Daoy (cell line): ENCODE measurements at regions not wholly inside any gene's neighbourhood (a gene's known extent, or its start where the extent isn't known, plus 50 kb on each side); places are given as distances from the start of the nearest gene placed in this dataset.
A peak's percentile ranks its signal among the peaks of the same experiment; 100 is the strongest.
"Not testable (repeated sequence)": the region's sequence is repeated elsewhere in the genome, so short reads cannot be mapped to it uniquely, and the experiment has no call there.

ENCODE experiments used
- DNase-seq: peaks from one replicate; pipeline ENCODE4 v3.0.0-alpha.2; 2015; ENCODE audit warnings: low read depth

- no peak for DNase-seq
These were observed 855.1 kb upstream of the CTNND2 start for GRCh38 chr5:12759377-12759776.

DNA sequence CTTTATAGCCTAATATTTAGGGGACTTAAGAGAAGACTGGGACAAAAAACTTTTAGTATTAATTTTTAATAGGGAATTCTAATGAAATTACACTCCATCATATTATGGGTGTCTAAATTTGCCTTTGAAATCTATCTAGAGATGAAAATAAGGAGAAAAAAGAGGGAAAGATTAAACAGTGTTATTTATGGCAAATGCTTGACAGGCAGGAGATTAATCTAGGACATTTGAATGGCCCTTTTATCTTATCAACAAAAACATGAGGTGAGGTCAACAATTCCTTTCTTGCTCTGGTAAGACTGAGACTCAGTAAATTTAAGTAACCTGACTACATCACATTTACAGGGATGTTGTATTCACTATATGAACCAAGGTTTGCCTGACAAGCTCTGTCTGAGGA is 852.8 kb upstream of the CTNND2 start:
- no peak for DNase-seq

GRCh38 chr5:12745537-12745936 is 841.3 kb upstream of the CTNND2 start:
- no peak for DNase-seq

DNA sequence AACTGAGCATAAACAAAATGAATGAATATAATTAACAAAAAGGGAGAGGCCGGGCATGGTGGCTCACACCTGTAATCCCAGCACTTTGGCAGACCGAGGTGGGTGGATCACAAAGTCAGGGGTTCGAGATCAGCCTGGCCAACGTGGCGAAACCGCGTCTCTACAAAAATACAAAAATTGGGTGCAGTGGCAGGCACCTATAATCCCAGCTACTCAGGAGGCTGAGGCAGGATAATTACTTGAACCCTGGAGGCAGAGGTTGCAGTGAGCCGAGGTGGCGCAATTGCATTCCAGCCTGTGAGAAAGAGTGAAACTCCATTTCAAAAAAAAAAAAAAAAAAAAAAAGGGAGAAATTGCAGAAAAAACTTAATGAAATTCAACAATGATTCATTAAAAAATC is 839.3 kb upstream of the CTNND2 start:
- DNase-seq = no peak

- DNase-seq = no peak
These were observed 826.1 kb upstream of the CTNND2 start for GRCh38 chr5:12730354-12730753.

DNA sequence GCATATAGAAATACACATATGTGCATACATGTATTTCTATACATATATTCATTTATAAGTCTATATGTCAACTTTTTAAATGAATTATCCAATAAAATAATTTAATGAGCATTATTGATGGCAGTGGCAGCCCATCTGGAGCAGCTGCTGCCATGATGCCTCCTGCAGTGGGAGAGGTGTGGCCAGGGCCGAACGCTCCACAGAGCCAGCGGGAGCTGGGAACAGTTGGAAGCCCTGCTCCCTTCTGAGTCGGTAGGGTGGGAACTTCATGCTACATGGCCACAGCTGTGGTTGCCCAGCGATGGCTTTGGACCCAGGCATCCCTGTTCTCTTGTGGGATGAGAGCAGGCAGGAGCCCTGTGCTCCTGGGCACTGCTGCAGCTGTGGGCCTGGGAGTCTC is 812.4 kb upstream of the CTNND2 start:
- no peak for DNase-seq

DNA sequence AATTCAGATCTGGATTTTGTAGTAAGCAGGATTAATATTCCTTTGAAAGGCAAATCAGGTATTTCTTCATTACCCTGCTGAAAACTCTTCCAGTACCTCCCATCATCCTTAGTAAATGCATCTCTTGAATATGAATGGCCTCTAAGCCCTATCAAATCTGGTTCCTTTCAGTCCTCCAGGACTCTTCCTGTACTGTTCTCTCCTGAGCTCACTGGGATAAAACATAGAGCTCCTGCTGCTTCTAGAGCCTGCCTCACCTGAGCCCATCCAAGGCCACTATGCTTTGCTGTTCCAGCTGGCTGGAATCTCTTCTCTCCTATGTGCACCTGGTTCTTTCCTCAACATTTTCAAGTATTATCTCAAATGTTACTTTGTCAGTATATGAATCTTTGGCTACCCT is 803.3 kb upstream of the CTNND2 start:
- no peak for DNase-seq

DNA sequence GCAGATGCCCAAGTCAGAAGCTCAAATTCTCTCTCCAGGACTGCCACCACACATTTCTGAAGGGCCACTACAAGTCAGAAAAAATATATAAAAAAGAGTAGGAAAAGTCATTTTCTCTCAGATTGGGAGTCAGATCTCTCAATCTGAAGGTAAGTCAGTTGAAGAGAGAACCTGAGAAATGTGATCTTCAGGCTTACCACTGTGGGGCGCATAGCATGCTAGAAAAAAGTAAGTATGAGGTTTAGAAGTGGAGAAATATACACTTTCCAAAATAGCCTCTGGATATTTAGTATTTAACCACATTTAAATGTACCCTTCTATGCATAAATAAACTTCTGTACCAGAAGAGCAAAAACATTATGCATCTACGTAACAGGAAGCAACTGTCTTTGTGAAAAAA is 800.7 kb upstream of the CTNND2 start:
- no peak for DNase-seq

- DNase-seq = no peak
These were observed 799.0 kb upstream of the CTNND2 start for GRCh38 chr5:12703254-12703653.

DNA sequence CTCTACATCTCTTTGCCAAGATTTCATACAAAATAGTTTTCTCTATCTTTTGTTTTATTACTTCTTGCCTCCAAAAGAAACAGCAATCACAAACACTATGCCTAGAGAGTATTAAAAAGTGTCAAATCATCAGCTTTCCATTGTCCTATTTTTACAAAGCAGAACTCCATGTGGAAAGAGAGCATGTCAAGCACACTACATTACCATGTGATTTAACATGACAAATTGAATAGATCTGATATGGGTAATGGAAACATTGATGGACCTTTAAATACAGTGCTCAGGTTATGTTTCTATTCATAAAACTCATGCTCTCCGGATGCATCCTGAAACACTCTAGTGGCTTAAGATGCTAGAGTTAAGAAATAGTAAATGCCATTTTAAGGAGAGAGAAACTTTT is 791.4 kb upstream of the CTNND2 start:
- DNase-seq = no peak

DNA sequence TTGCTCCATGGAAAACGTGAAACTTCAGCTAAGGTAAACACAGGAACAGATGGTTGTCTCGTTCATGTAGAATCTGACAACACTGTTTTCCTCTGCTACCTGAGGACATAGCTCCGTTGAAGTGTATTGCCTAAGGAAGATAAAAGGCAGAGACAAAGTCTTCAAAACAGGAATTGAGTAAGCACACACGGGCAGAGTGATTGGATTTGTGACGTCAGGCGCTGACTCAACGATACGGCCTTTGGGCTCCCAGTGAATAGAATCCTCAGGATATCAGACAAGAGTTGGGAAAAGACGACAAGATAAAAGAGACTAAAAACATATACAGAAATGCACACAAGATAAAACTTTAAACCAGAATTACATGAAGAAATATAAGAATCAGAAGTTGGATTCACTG is 787.1 kb upstream of the CTNND2 start:
- peak; percentile 19 for DNase-seq

GRCh38 chr5:12690361-12690760 is 786.1 kb upstream of the CTNND2 start:
- DNase-seq = no peak

DNA sequence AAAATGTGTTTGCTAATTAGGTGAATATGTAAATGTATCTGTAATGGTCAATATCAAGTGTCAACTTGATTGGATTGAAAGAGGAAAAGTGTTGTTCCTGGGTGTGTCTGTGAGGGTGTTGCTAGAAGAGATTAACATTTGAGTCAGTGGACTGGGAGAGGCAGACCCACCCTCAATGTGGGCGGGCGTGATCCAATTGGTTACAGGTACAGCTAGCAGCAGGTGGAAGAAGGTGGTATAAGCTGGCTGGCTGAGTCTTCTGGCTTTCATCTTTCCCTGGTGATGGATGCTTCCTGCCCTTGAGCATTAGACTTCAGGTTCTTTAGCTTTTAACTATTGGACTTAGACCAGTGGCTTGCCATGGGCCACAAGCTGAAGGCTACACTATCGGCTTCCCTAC is 779.0 kb upstream of the CTNND2 start:
- no peak for DNase-seq

GRCh38 chr5:12679731-12680130 is 775.5 kb upstream of the CTNND2 start:
- no peak for DNase-seq

GRCh38 chr5:12675959-12676358 is 771.7 kb upstream of the CTNND2 start:
- DNase-seq = no peak

- peak; percentile 66 for DNase-seq
These were observed 767.9 kb upstream of the CTNND2 start for GRCh38 chr5:12672141-12672540.

GRCh38 chr5:12669326-12669725 is 765.1 kb upstream of the CTNND2 start:
- no peak for DNase-seq

GRCh38 chr5:12668564-12668963 is 764.3 kb upstream of the CTNND2 start:
- DNase-seq = no peak

GRCh38 chr5:12667818-12668217 is 763.6 kb upstream of the CTNND2 start:
- not testable (repeated sequence) for DNase-seq

DNA sequence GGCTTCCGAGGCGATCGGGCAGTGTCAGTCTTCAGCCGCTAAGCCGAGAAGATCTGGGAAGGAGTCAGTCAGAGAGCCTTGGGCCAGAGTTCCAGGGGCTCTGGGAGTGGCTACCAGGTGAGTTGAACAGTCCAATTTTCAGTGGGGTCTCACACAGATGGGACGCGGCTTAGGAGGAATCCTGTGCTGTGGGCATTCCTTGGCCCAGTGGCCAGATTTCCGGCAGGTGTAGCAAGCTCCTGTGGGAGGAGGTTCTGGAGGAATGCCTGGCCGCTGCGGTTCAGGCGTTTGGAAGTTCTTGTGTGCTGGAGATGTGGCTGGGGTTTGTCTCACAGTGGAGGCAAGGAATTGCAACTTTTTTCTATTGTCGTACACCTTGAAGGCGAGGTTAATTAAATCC is 761.5 kb upstream of the CTNND2 start:
- not testable (repeated sequence) for DNase-seq

- no peak for DNase-seq
These were observed 758.5 kb upstream of the CTNND2 start for GRCh38 chr5:12662545-12663314.

- no peak for DNase-seq
These were observed 757.5 kb upstream of the CTNND2 start for GRCh38 chr5:12661617-12662370.
